Testis (tissue), 2 donors: ENCODE measurements at regions not wholly inside any gene's neighbourhood (a gene's known extent, or its start where the extent isn't known, plus 50 kb on each side); places are given as distances from the start of the nearest gene placed in this dataset.
A peak's percentile ranks its signal among the peaks of the same experiment; 100 is the strongest.

Experiments
- DNase-seq: peaks from one replicate; pipeline ENCODE4 v3.0.0-alpha.2; 2019
- H3K27ac ChIP-seq, 2 donors: fragments of 200-600 bp; sonication (generic); one replicate each; pipeline ENCODE4 v1.5.1; 2019
- H3K27me3 ChIP-seq: fragments of 200-600 bp; sonication (generic); one replicate; pipeline ENCODE4 v1.5.1; 2019
- H3K36me3 ChIP-seq: fragments of 200-600 bp; sonication (generic); one replicate; pipeline ENCODE4 v1.5.1; 2017; ENCODE audit warnings: low read depth; ENCODE audit errors: missing control alignments
- H3K4me1 ChIP-seq: fragments of 200-600 bp; sonication (generic); one replicate; pipeline ENCODE4 v1.5.1; 2019
- H3K4me3 ChIP-seq, 2 donors: fragments of 200-600 bp; sonication (generic); one replicate each; pipeline ENCODE4 v1.5.1; 2017 to 2019
- H3K9me3 ChIP-seq: fragments of 200-600 bp; sonication (generic); one replicate; pipeline ENCODE4 v1.5.1; 2017
- CTCF ChIP-seq, 3 experiments: fragments of 450-650 bp in 2 of 3; fragments of 200-600 bp in 1 of 3; sonication (generic) in 1 of 3; IDR thresholded peaks; one replicate each; pipeline ENCODE4 v1.5.1; 2016 to 2019; ENCODE audit warnings: antibody characterized with exemption in 3 of 3, mild to moderate bottlenecking in 2 of 3, moderate library complexity in 1 of 3
- POLR2A ChIP-seq: fragments of 450-650 bp; IDR thresholded peaks from one replicate; pipeline ENCODE4 v1.6.1; 2017; ENCODE audit warnings: antibody characterized with exemption, mild to moderate bottlenecking, moderate library complexity
- WGBS, 2 donors: methylation state at CpG; one replicate each; pipeline ENCODE4 v1.1.5; 2018; 5-methylcytosine and 5-hydroxymethylcytosine counted together
- intact Hi-C: fragments of 100-400 bp; cut with DNase I; formaldehyde crosslinking; loops from one replicate; pipeline ENCODE4 v1.15.1; 2023; ENCODE audit warnings: low total_unique reads

DNA sequence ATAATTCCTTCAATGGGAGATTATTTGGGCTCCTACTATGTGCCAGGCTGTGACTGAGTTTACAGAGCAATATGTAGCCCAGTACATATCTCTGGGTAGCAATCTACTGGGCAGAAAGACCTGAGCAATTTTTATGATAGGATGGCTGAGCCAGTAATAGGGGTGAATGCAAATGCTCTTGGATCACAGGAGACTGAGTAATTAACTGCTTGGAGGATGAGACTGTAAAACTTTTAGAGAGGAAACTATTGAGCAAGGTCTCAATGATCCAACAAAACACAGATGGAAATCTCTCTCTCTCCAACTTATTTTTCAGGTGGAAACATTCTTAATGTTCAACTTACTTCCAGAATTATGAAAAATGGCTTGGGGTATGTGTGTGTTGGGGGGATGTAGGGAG is 402.2 kb downstream of the AEBP2 start:
- no peaks in the 10 kb centered on the region for H3K9me3 ChIP-seq
- H3K36me3 ChIP-seq, result no peaks in the 10 kb centered on the region
- no peak for DNase-seq
- no peaks in the 10 kb centered on the region for H3K27me3 ChIP-seq
- no peak for TF ChIP-seq CTCF (IDR thresholded peaks at IDR 0.05)
- no peak for TF ChIP-seq POLR2A
- H3K27ac ChIP-seq, result no peak overlapping the region
- H3K4me1 ChIP-seq, result no peaks in the 10 kb centered on the region
- intact Hi-C loops, result no loop called here
- no peak overlapping the region for H3K4me3 ChIP-seq

- Histone ChIP-seq H3K4me1 (no peaks in the 10 kb centered on the region), H3K27ac (no peak overlapping the region), H3K9me3 (no peaks in the 10 kb centered on the region), H3K4me3 (no peak overlapping the region), H3K36me3 (no peaks in the 10 kb centered on the region), H3K27me3 (no peaks in the 10 kb centered on the region)
- 34 to 47% methylated on average over 3 of the region's 3 CpGs for WGBS, 2 donors
- no peak for DNase-seq
- TF ChIP-seq CTCF (IDR thresholded peaks at IDR 0.05) (no peak), POLR2A (no peak)
- intact Hi-C loops, result no loop called here
Observed at GRCh38 chr12:19842116-19842515, 402.8 kb downstream of the AEBP2 start.

- DNase-seq, result no peak
- no peaks in the 10 kb centered on the region for H3K36me3 ChIP-seq
- H3K4me1 ChIP-seq, result no peaks in the 10 kb centered on the region
- TF ChIP-seq CTCF (IDR thresholded peaks at IDR 0.05) (no peak), POLR2A (no peak)
- H3K9me3 ChIP-seq, result no peaks in the 10 kb centered on the region
- no peak overlapping the region for H3K4me3 ChIP-seq
- intact Hi-C loops, result no loop called here
- WGBS, 2 donors, result 86 to 91% methylated on average over 1 of the region's 1 CpG
- no peaks in the 10 kb centered on the region for H3K27me3 ChIP-seq
- no peak overlapping the region for H3K27ac ChIP-seq
Observed at GRCh38 chr12:19844224-19844623, 404.9 kb downstream of the AEBP2 start.

DNA sequence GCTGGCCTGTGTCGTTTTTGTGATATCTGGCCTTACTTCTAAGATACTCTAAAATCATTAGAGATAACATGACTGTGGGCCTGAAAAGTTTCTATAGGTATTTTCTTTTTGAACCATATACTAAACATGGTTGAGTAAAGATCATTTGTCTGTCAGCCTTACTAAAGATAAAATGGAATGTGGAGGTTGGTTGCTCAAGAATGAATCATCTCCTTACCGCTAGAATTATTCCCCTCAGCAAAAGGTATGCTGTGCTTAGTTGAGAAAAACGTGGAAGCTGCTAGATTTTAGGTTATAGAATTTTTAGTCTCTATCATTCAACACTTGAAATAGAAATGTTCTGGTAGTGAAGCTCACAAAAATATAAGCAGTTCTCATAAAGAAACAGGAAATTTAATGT is 407.3 kb downstream of the AEBP2 start:
- no peak for TF ChIP-seq POLR2A
- WGBS, 2 donors, result 44 to 80% methylated on average over 3 of the region's 3 CpGs
- H3K4me1 ChIP-seq, result no peaks in the 10 kb centered on the region
- peak overlapping the region in 1 of 2 donors; percentile 66 for H3K27ac ChIP-seq
- no peaks in the 10 kb centered on the region for H3K36me3 ChIP-seq
- no peak for DNase-seq
- H3K9me3 ChIP-seq, result no peaks in the 10 kb centered on the region
- H3K27me3 ChIP-seq, result no peaks in the 10 kb centered on the region
- intact Hi-C loops, result no loop called here
- H3K4me3 ChIP-seq, result no peak overlapping the region

DNA sequence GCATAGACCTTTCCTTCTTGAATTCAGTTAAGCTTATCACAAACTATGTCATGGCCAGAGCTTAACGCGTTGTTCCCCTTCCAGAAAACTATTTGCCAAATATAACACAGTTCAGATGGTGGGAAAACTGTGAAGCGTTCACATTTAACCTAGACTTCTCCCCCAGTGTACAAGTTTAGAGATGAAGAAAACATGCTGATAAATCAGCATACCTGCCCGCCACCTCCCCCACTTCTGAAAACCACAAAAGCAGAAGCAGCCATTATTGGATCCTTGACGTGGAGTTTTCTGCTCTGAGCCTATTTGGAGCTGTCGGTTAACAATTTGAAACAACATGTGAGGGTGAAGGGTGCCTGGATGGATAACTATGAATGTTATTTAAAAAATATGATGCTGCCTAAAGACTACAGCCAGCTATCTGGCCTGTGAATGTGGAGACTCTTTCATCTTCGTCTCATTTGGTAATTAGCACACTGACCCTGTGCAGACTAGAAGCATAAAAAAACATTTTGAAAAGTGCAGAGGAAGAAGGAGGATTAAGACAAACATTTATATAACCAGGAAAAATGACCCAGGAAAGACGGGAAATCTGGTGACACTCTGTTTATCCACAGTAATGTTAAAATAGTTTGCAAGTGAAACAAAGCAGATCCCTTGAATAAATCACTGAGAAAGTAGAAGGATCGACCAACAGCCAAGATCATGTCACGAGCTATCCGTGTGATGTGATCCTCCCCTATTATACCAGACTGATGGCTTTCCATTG is 408.2 kb downstream of the AEBP2 start:
- Histone ChIP-seq H3K9me3 (no peaks in the 10 kb centered on the region), H3K27me3 (no peaks in the 10 kb centered on the region), H3K4me3 (no peak overlapping the region), H3K4me1 (no peaks in the 10 kb centered on the region), H3K27ac (peak overlapping the region in 1 of 2 donors; percentile 66), H3K36me3 (no peaks in the 10 kb centered on the region)
- no peak for DNase-seq
- WGBS, 2 donors, result 36 to 44% methylated on average over 11 of the region's 11 CpGs
- TF ChIP-seq CTCF (IDR thresholded peaks at IDR 0.05) (no peak), POLR2A (no peak)
- intact Hi-C loops, result no loop called here
